Omental fat pad (tissue), 3 donors: ENCODE measurements at regions not wholly inside any gene's neighbourhood (a gene's known extent, or its start where the extent isn't known, plus 50 kb on each side); places are given as distances from the start of the nearest gene placed in this dataset.
"Not testable (repeated sequence)": the region's sequence is repeated elsewhere in the genome, so short reads cannot be mapped to it uniquely, and the experiment has no call there.

Experiments used
- ATAC-seq: fragments of 150-250 bp; one replicate; pipeline ENCODE4 v1.9.1; 2016; ENCODE audit warnings: mild to moderate bottlenecking, moderate library complexity; ENCODE audit not compliant: low FRiP score
- DNase-seq: peaks from one replicate; pipeline ENCODE4 v3.0.0-alpha.2; 2019; ENCODE audit warnings: low spot score
- TF ChIP-seq, protein P1 (sequence below), 3 donors: fragments of 450-650 bp; IDR thresholded peaks; one replicate each; pipeline ENCODE4 v1.5.1; 2016 to 2017; ENCODE audit warnings: antibody characterized with exemption in 3 of 3, mild to moderate bottlenecking in 3 of 3, moderate library complexity in 2 of 3

DNA sequence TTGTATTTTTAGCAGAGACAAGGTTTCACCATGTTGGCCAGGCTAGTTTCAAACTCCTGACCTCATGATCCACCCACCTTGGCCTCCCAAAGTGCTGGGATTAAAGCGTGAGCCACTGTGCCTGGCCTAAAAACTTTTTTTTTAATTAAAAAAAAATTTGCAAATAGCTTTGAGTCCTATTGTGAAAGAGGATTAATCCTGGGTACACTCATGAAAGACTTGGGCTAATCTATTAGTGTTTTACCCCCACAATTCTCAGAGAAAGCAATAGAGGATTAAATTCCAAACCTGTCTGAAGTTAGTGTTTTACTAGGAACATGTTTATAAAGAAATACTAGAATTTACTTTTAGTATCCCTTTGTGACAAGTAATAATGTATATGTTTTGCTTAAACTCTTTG lies 76.9 kb upstream of the ITGB1 start:
- ATAC-seq: no peak
- TF ChIP-seq, protein P1, sequence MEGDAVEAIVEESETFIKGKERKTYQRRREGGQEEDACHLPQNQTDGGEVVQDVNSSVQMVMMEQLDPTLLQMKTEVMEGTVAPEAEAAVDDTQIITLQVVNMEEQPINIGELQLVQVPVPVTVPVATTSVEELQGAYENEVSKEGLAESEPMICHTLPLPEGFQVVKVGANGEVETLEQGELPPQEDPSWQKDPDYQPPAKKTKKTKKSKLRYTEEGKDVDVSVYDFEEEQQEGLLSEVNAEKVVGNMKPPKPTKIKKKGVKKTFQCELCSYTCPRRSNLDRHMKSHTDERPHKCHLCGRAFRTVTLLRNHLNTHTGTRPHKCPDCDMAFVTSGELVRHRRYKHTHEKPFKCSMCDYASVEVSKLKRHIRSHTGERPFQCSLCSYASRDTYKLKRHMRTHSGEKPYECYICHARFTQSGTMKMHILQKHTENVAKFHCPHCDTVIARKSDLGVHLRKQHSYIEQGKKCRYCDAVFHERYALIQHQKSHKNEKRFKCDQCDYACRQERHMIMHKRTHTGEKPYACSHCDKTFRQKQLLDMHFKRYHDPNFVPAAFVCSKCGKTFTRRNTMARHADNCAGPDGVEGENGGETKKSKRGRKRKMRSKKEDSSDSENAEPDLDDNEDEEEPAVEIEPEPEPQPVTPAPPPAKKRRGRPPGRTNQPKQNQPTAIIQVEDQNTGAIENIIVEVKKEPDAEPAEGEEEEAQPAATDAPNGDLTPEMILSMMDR (IDR thresholded peaks at IDR 0.05): no peak
- no peak for DNase-seq

DNA sequence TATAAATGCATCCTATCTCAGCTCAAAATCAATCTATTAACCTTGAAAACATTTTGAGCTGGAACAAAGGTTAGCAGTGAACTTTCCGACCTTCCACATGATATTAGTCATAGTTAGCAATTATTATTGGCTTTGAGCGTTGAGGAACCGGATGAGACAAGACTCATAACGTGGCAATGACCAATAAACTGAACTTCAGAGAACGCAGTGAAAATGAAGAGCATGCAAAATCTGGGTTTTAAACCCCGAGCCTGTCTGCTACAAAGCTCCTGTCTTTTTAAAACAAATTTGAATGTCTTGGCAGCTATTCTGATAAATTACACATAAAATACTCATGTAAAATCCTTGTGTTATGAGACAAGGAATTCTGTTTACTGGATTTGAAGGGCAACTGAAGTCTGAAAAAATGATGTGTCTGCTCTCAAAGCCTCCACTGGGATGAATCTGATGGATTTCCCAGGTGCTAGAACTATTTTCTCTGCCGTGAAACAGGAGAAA lies 74.7 kb upstream of the ITGB1 start:
- TF ChIP-seq, protein P1 (IDR thresholded peaks at IDR 0.05): no peak
- ATAC-seq (peak; percentile 19), DNase-seq (no peak)

DNA sequence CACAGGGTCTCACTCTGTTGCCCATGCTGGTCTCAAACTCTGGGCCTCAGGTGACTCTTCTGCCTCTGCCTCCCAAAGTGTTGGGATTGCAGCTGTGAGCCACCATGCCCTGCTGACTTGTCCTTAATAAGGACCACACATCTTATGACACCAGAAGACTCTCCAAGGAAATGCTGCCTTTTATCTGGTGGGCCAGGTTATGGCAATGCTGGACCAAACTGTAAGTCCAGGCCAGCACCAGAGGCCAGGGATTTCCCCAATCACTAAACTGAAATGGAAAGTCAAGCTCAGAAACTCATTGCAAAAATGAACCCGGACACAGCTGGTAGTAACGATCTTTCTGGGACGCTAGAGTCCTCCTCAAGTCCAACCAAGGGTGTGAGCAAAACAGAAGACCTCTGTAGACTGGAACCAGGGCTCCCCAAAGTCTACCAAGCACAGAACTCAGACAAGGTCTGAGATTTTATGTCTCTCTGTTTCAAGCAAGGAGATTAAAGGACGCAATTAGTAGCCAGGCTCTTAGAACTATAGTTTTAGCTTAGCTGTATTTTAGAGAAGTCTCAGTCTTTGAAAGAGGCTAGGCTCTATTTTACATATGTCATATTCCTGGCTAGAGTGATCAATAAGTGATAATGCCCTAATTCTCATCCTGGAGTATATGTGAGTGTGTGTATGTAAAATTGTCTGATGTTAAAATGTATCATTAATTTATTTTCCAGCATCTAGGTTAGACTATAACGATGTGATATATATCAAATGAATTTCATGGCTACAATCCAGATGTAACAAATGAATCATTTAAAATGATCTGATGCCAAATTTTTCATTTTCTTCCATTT lies 74.0 kb upstream of the ITGB1 start:
- ATAC-seq (no peak), DNase-seq (no peak)
- TF ChIP-seq, protein P1 (IDR thresholded peaks at IDR 0.05): no peak

DNA sequence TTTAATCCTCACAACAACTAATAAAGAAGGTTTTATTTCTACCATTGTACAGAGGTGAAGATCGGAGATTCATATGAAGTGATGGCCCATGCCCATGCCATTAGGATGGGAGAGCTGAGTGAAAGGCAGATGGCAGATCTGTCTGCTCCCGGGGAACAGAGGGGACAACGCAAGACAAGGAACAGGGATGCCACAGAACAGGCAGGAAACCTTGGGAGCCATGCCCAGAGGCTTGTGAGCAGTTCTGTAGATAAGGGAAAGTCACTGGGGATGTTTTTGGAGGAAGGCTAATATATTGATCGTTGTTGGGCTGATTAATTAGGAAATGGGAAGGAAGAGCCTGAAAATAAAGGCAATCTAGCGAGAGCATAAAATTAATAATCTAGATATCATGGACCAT lies 73.1 kb upstream of the ITGB1 start:
- DNase-seq: no peak
- TF ChIP-seq, protein P1 (IDR thresholded peaks at IDR 0.05): no peak

DNA sequence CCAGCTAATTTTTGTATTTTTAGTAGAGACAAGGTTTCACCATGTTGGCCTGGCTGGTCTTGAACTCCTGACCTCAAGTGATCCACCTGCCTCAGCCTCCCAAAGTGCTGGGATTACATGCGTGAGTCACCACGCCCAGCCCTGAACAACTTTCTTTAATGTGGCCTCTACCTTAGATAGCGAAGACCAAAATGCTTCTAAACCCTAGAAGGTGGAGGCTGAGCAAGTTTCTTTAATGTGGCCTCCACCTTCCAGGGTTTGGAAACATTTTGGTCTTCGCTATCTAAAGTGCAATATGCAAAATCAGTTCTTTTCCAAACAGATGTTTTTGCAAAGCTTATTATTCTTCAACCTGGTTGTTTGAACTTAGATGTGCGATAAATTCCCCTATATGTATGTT lies 70.5 kb upstream of the ITGB1 start:
- not testable (repeated sequence) for DNase-seq, ATAC-seq

More for the DNA sequence above, 73.1 kb upstream of the ITGB1 start:
- no peak for ATAC-seq

DNA sequence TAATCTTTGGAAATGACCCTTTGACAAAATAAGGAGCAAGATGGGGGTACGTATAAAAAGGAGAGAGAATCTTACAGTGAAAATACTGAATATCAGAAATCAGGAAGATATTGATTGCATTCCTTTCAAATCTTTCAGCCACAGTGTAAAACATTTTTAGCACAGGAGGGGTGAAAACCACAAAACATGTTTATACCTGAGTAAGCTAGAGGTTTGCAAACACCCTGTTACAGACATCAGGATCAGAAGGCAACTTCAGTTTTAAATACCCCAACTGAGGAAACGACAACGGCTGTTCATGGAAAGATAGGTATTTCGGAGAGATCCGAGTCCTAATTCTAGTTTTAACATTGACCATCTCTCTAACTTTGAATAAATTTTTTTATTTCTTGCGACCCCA lies 69.1 kb upstream of the ITGB1 start:
- ATAC-seq (no peak), DNase-seq (no peak)
- TF ChIP-seq, protein P1 (IDR thresholded peaks at IDR 0.05): no peak

DNA sequence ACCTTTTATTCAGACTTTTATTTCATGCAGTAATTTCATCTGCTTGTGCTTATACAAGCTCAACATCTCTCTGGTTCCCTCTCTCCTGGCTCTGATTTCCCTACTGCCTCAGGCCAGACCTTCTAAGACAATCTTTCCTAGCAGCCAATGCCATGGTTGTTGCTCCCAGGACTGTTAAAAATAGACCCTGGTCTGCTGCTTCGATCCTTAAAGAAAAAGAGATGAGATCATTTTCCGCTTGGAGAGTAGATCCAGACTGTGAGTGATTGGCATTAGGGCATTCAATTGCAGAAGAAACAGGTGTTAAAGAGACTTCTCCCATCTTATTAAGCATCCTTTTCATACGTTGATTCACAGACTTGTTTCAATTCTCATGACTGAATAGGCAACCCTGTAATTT lies 68.4 kb upstream of the ITGB1 start:
- DNase-seq: no peak

More for the DNA sequence above, 68.4 kb upstream of the ITGB1 start:
- TF ChIP-seq, protein P1 (IDR thresholded peaks at IDR 0.05): no peak
- no peak for ATAC-seq
